Activated CD4-positive, alpha-beta T cell treated with anti-CD3 and anti-CD28 coated beads for 36 hours (primary cell): ENCODE measurements at regions not wholly inside any gene's neighbourhood (a gene's known extent, or its start where the extent isn't known, plus 50 kb on each side); places are given as distances from the start of the nearest gene placed in this dataset.

Experiments used
- ATAC-seq: fragments of 200-7000 bp; cut with Tn5 transposase; one replicate; pipeline ENCODE4 v1.10.0; 2021; ENCODE audit warnings: mild to moderate bottlenecking, moderate library complexity
- CTCF ChIA-PET: fragments of 350-600 bp; sonication (Branson Sonifier 250); formaldehyde crosslinking; loops from one replicate; lab custom pipeline; 2021; ENCODE audit warnings: antibody characterized with exemption; lab: Charles Lee
- POLR2A ChIA-PET: fragments of 350-600 bp; sonication (Branson Sonifier 250); formaldehyde crosslinking; loops from one replicate; lab custom pipeline; 2021; ENCODE audit warnings: antibody characterized with exemption, inconsistent platforms; lab: Charles Lee
- DNase-seq: peaks from one replicate; pipeline ENCODE4 v3.0.0-alpha.2; 2020
- H3K27ac Mint-ChIP-seq: one replicate; pipeline ENCODE4 v1.8.0; 2021; ENCODE audit warnings: mixed read lengths
- H3K27me3 Mint-ChIP-seq: one replicate; pipeline ENCODE4 v1.8.0; 2021; ENCODE audit warnings: mixed read lengths
- H3K36me3 Mint-ChIP-seq: one replicate; pipeline ENCODE4 v1.8.0; 2021; ENCODE audit warnings: low read depth, mixed read lengths
- H3K4me1 Mint-ChIP-seq: one replicate; pipeline ENCODE4 v1.8.0; 2021; ENCODE audit warnings: mixed read lengths
- H3K4me3 Mint-ChIP-seq: one replicate; pipeline ENCODE4 v1.8.0; 2021; ENCODE audit warnings: mild to moderate bottlenecking, moderate library complexity, mixed read lengths
- H3K9me3 Mint-ChIP-seq: one replicate; pipeline ENCODE4 v1.8.0; 2021; ENCODE audit warnings: low read depth, mixed read lengths
- intact Hi-C, 2 experiments: fragments of 100-400 bp; cut with DNase I in 1 of 2; cut with micrococcal nuclease in 1 of 2; formaldehyde crosslinking; loops; one replicate each; pipeline versions ENCODE4 v1.14.2 to v1.15.1; 2022 to 2024; cut with DNase I, micrococcal nuclease

DNA sequence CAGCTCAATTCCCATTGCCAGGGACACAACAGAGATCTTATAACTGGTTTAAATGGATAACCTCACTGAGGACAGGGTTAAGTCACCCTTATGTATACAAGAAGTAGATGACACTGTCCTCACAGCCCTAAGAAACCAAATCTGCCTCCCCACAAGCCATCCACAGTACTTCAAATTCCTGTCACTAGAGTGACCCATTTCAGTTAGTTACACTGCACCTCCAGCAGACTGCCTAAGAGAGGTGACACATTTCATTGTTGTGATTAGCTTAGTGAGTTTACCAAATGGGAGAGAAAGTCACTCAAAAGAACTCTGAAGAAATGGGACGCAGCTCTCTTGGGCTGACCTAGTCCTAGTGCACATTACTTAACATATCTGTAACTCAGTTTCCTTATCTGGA lies 53.6 kb upstream of the HTR1A start:
- Mint-ChIP-seq H3K4me3 (no peak overlapping the region), H3K36me3 (no peaks in the 10 kb centered on the region), H3K27me3 (no peaks in the 10 kb centered on the region), H3K9me3 (no peaks in the 10 kb centered on the region), H3K27ac (no peak overlapping the region), H3K4me1 (no peaks in the 10 kb centered on the region)
- ATAC-seq (no peak), DNase-seq (no peak)
- ChIA-PET POLR2A (no interaction called here), CTCF (no interaction called here)
- intact Hi-C loops = no loop called here
